ENCODE measurements at regions not wholly inside any gene's neighbourhood (a gene's known extent, or its start where the extent isn't known, plus 50 kb on each side); places are given as distances from the start of the nearest gene placed in this dataset.

GRCh38 chr2:35864141-35864540 lies 491.4 kb upstream of the CRIM1 start:
- TF ChIP-seq CTCF (IDR thresholded peaks at IDR 0.05) = no peak
- TF ChIP-seq POLR2AphosphoS5 (IDR thresholded peaks at IDR 0.05) = no peak

All from prostate gland (tissue), 2 donors.